Mesenchymal stem cell (in vitro differentiated cells and primary cell): ENCODE measurements at regions not wholly inside any gene's neighbourhood (a gene's known extent, or its start where the extent isn't known, plus 50 kb on each side); places are given as distances from the start of the nearest gene placed in this dataset.

Experiments
- DNase-seq: peaks from one replicate; pipeline ENCODE4 v3.0.0-alpha.2; 2013
- H2AFZ ChIP-seq: one replicate; pipeline ENCODE4 v1.6.1; 2013; ENCODE audit warnings: low read depth, mild to moderate bottlenecking, control low read depth, inconsistent platforms, low read length, moderate library complexity
- H2AK5ac ChIP-seq: 2 replicates; pipeline ENCODE4 v1.6.1; 2013; ENCODE audit warnings: low read length, moderate library complexity, mild to moderate bottlenecking, inconsistent platforms; ENCODE audit not compliant: severe bottlenecking
- H2BK120ac ChIP-seq: one replicate; pipeline ENCODE4 v1.6.1; 2013; ENCODE audit warnings: low read depth, mild to moderate bottlenecking, inconsistent platforms, low read length, moderate library complexity
- H2BK12ac ChIP-seq, 2 experiments: one replicate each; pipeline ENCODE4 v1.6.1; 2013; ENCODE audit warnings: inconsistent platforms in 2 of 2, low read length in 2 of 2, mild to moderate bottlenecking in 2 of 2, moderate library complexity in 2 of 2, control low read depth in 1 of 2
- H2BK15ac ChIP-seq: one replicate; pipeline ENCODE4 v1.6.1; 2013; ENCODE audit warnings: mild to moderate bottlenecking, low read depth, inconsistent platforms; ENCODE audit not compliant: poor library complexity, severe bottlenecking
- H2BK5ac ChIP-seq: 2 replicates; pipeline ENCODE4 v1.6.1; 2013; ENCODE audit warnings: low read depth, mild to moderate bottlenecking, low read length, control low read depth, inconsistent platforms; ENCODE audit not compliant: poor library complexity, severe bottlenecking
- H3K14ac ChIP-seq, 2 experiments: one replicate each; pipeline ENCODE4 v1.6.1; 2013; ENCODE audit warnings: inconsistent platforms in 2 of 2, low read length in 2 of 2, control low read depth in 1 of 2, mild to moderate bottlenecking in 1 of 2, moderate library complexity in 1 of 2
- H3K18ac ChIP-seq, 2 experiments: one replicate each; pipeline ENCODE4 v1.6.1; 2013; ENCODE audit warnings: inconsistent platforms in 2 of 2, low read length in 2 of 2, control low read depth in 1 of 2, low read depth in 1 of 2, mild to moderate bottlenecking in 1 of 2
- H3K23ac ChIP-seq, 2 experiments: one replicate each; pipeline ENCODE4 v1.6.1; 2013; ENCODE audit warnings: inconsistent platforms in 2 of 2, low read length in 2 of 2, mild to moderate bottlenecking in 2 of 2, moderate library complexity in 2 of 2, control low read depth in 1 of 2
- H3K27ac ChIP-seq: 2 replicates; pipeline ENCODE4 v1.5.1; 2013; ENCODE audit warnings: mild to moderate bottlenecking, moderate library complexity, low read length, control low read depth, inconsistent platforms; ENCODE audit not compliant: poor library complexity, severe bottlenecking
- H3K27me3 ChIP-seq, 2 experiments: 2 replicates each; pipeline versions ENCODE4 v1.6.1 to v1.7.0; 2013; ENCODE audit warnings: low read length in 2 of 2, mild to moderate bottlenecking in 2 of 2, moderate library complexity in 2 of 2, control low read depth in 1 of 2, inconsistent platforms in 1 of 2; ENCODE audit not compliant: control insufficient read depth in 1 of 2, insufficient read depth in 1 of 2
- H3K36me3 ChIP-seq, 2 experiments: 2 replicates each; pipeline versions ENCODE4 v1.6.1 to v1.7.0; 2013; ENCODE audit warnings: low read length in 2 of 2, control low read depth in 1 of 2, inconsistent platforms in 1 of 2, low read depth in 1 of 2, mild to moderate bottlenecking in 1 of 2; ENCODE audit not compliant: insufficient read depth in 2 of 2, control insufficient read depth in 1 of 2
- H3K4ac ChIP-seq, 2 experiments: one replicate each; pipeline ENCODE4 v1.6.1; 2013; ENCODE audit warnings: inconsistent platforms in 2 of 2, low read length in 2 of 2, mild to moderate bottlenecking in 2 of 2, moderate library complexity in 2 of 2, control low read depth in 1 of 2, low read depth in 1 of 2
- H3K4me1 ChIP-seq: 2 replicates; pipeline ENCODE4 v1.6.1; 2013; ENCODE audit warnings: low read depth, low read length, control low read depth; ENCODE audit not compliant: control insufficient read depth, insufficient read depth
- H3K4me2 ChIP-seq: 2 replicates; pipeline ENCODE4 v1.6.1; 2013; ENCODE audit warnings: low read length, mild to moderate bottlenecking, inconsistent platforms; ENCODE audit not compliant: poor library complexity, severe bottlenecking
- H3K4me3 ChIP-seq, 2 experiments: 2 replicates each; pipeline versions ENCODE4 v1.5.1 to v1.7.0; 2013; ENCODE audit warnings: low read length in 2 of 2, mild to moderate bottlenecking in 2 of 2, control low read depth in 1 of 2, low read depth in 1 of 2; ENCODE audit not compliant: insufficient read depth in 1 of 2
- H3K79me1 ChIP-seq: replicated peaks from 2 replicates; pipeline ENCODE4 v1.6.1; 2013; ENCODE audit warnings: mild to moderate bottlenecking, control low read depth, low read length, inconsistent platforms; ENCODE audit not compliant: poor library complexity, severe bottlenecking
- H3K9ac ChIP-seq: 2 replicates; pipeline ENCODE4 v1.7.0; 2013; ENCODE audit warnings: mild to moderate bottlenecking, low read length, moderate library complexity
- H3K9me3 ChIP-seq: 2 replicates; pipeline ENCODE4 v1.7.0; 2013; ENCODE audit warnings: mild to moderate bottlenecking, low read length; ENCODE audit not compliant: control insufficient read depth
- H4K8ac ChIP-seq: one replicate; pipeline ENCODE4 v1.6.1; 2013; ENCODE audit warnings: inconsistent platforms, mild to moderate bottlenecking, low read length, moderate library complexity
- H4K91ac ChIP-seq: one replicate; pipeline ENCODE4 v1.6.1; 2013; ENCODE audit warnings: mild to moderate bottlenecking, low read length, inconsistent platforms
- WGBS: methylation state at CpG from one replicate; pipeline ENCODE4 v1.1.7; 2013; ENCODE audit warnings: mixed read lengths; 5-methylcytosine and 5-hydroxymethylcytosine counted together

GRCh38 chr7:25704413-25704812 is 447.6 kb upstream of the NFE2L3 start:
- Histone ChIP-seq H3K9ac (no peak overlapping the region), H3K18ac (no peak overlapping the region), H4K8ac (no peak overlapping the region), H3K4ac (no peak overlapping the region), H2BK5ac (no peak overlapping the region), H2BK120ac (no peak overlapping the region), H3K27me3 (no peaks in the 10 kb centered on the region), H3K27ac (no peak overlapping the region), H2BK12ac (no peak overlapping the region), H4K91ac (no peak overlapping the region), H3K14ac (no peak overlapping the region), H3K36me3 (no peaks in the 10 kb centered on the region), H3K23ac (no peak overlapping the region), H2BK15ac (no peak overlapping the region), H2AFZ (no peak overlapping the region), H2AK5ac (no peak overlapping the region), H3K4me3 (no peak overlapping the region), H3K79me1 (no peaks in the 10 kb centered on the region), H3K4me1 (peaks cover 5% of the 10 kb centered on the region), H3K9me3 (no peaks in the 10 kb centered on the region), H3K4me2 (no peak overlapping the region)
- 93% methylated on average over 8 of the region's 8 CpGs for WGBS
- no peak for DNase-seq

DNA sequence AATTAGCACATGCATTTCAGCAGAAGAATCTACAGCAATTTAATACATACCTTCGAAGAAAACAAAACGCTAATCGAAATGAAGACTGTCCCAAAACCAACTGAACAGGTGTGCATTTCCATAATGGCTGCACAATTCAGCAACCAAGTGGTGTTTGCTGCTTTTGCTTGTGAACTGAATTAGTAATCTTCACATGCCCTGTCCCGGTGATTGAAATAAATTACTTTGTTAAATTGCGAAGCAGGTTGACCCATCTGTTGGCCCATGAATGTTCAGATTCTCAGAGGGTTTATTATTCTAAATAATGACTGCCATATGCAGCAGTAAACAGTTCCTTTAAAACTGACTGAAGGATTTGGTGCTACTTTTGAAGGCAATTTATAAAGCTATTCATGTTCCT is 445.2 kb upstream of the NFE2L3 start:
- peaks cover 5% of the 10 kb centered on the region for H3K4me1 ChIP-seq

DNA sequence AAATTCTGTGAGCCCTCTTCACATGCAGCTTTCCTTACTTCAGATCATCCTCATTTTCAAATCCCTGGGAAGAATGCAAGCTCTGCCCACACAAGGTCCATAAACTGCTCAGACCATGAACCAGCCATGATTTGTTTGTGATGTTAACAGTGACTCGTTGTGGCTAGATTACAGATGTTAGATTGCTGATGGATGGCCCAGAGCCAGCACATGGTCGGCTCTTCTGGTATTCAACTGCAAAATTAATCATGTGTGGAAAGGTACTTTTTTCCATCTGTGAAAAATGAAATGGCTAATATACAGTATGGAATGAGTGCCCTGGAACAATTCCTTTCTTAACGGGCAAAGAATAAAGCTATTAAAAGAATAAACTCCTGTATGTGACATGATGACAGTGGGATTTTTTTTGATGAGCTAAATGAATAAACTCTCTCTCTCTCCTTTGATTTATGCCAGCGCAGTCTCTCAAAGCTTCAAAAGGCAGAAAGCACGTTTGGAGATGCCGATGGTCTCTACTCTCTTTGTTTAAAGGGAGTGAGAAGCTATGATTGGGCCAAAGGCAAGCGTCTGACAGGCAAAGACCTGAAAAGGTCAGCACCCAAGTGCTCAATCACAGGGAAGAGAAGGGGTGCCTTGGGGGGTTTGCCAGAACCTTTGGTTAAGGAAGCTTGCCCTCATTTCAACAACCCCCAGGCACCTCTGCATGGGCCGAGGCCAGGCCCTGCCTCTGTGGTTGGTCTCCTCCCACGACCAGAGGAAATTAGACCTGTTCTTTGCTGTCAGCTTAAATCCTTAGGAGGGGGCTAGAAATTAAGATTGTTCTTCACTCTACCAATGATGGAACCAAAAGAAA is 444.0 kb upstream of the NFE2L3 start:
- H3K4me2 ChIP-seq, result no peak overlapping the region
- H3K14ac ChIP-seq, result no peak overlapping the region
- H2BK120ac ChIP-seq, result no peak overlapping the region
- no peak overlapping the region for H3K4ac ChIP-seq
- H3K9me3 ChIP-seq, result no peaks in the 10 kb centered on the region
- no peak overlapping the region for H2BK5ac ChIP-seq
- H4K8ac ChIP-seq, result no peak overlapping the region
- no peaks in the 10 kb centered on the region for H3K36me3 ChIP-seq
- H3K9ac ChIP-seq, result no peak overlapping the region
- whole genome bisulfite sequencing, result 50% methylated on average over 5 of the region's 9 CpGs
- no peak overlapping the region for H3K18ac ChIP-seq
- no peaks in the 10 kb centered on the region for H3K27me3 ChIP-seq
- H4K91ac ChIP-seq, result no peak overlapping the region
- peaks cover 5% of the 10 kb centered on the region for H3K4me1 ChIP-seq
- no peak overlapping the region for H3K23ac ChIP-seq
- peak overlapping the region; percentile 90 for H2AK5ac ChIP-seq
- H2BK12ac ChIP-seq, result peak overlapping the region in 1 of 2 experiments; percentile 37
- peak; percentile 6 for DNase-seq
- H3K79me1 ChIP-seq, result no peaks in the 10 kb centered on the region
- no peak overlapping the region for H3K4me3 ChIP-seq
- H2BK15ac ChIP-seq, result no peak overlapping the region
- H3K27ac ChIP-seq, result no peak overlapping the region
- H2AFZ ChIP-seq, result no peak overlapping the region

More for the DNA sequence above, 445.2 kb upstream of the NFE2L3 start:
- no peak for DNase-seq
- Histone ChIP-seq H2BK5ac (no peak overlapping the region), H3K4ac (no peak overlapping the region), H2BK12ac (no peak overlapping the region), H2BK120ac (no peak overlapping the region), H3K9me3 (no peaks in the 10 kb centered on the region), H3K4me2 (no peak overlapping the region), H4K8ac (no peak overlapping the region), H2AK5ac (no peak overlapping the region), H3K27me3 (no peaks in the 10 kb centered on the region), H3K14ac (no peak overlapping the region), H3K79me1 (no peaks in the 10 kb centered on the region), H4K91ac (no peak overlapping the region), H3K23ac (no peak overlapping the region), H3K36me3 (no peaks in the 10 kb centered on the region), H3K18ac (no peak overlapping the region), H2AFZ (no peak overlapping the region), H2BK15ac (no peak overlapping the region), H3K27ac (no peak overlapping the region), H3K4me3 (no peak overlapping the region), H3K9ac (no peak overlapping the region)
- 93% methylated on average over 5 of the region's 5 CpGs for WGBS

DNA sequence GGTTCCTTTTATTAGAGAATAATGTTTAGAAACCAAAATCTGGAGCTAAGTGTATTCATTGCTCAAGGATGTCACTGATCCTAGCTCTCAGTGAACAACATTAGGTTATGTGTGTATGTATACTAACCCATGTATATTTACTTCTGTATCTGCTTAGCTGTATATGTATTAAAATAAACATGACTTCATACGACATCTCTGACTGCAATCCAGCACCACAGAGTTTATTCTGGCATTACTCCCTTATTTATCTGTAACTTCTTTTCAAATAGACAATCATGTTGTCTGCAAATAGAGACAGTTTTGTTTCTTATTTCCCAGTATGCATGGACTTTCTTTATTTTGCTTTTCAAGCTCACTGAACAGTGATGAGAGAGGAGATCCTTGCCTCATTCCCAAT is 441.0 kb upstream of the NFE2L3 start:
- WGBS, result no CpG with 5 or more reads among the region's 1 CpG
- Histone ChIP-seq H2AFZ (no peak overlapping the region), H4K8ac (no peak overlapping the region), H3K4me2 (no peak overlapping the region), H3K27ac (no peak overlapping the region), H3K23ac (no peak overlapping the region), H2BK120ac (no peak overlapping the region), H4K91ac (no peak overlapping the region), H3K18ac (no peak overlapping the region), H3K9me3 (no peaks in the 10 kb centered on the region), H2BK12ac (no peak overlapping the region), H3K27me3 (no peaks in the 10 kb centered on the region), H3K4me3 (no peak overlapping the region), H3K9ac (no peak overlapping the region), H3K79me1 (no peaks in the 10 kb centered on the region), H2BK5ac (no peak overlapping the region), H3K14ac (no peak overlapping the region), H3K4me1 (peaks cover 6% of the 10 kb centered on the region), H3K36me3 (no peaks in the 10 kb centered on the region), H2AK5ac (no peak overlapping the region), H3K4ac (no peak overlapping the region), H2BK15ac (no peak overlapping the region)
- DNase-seq, result no peak
